ENCODE measurements at regions not wholly inside any gene's neighbourhood (a gene's known extent, or its start where the extent isn't known, plus 50 kb on each side); places are given as distances from the start of the nearest gene placed in this dataset.

DNA sequence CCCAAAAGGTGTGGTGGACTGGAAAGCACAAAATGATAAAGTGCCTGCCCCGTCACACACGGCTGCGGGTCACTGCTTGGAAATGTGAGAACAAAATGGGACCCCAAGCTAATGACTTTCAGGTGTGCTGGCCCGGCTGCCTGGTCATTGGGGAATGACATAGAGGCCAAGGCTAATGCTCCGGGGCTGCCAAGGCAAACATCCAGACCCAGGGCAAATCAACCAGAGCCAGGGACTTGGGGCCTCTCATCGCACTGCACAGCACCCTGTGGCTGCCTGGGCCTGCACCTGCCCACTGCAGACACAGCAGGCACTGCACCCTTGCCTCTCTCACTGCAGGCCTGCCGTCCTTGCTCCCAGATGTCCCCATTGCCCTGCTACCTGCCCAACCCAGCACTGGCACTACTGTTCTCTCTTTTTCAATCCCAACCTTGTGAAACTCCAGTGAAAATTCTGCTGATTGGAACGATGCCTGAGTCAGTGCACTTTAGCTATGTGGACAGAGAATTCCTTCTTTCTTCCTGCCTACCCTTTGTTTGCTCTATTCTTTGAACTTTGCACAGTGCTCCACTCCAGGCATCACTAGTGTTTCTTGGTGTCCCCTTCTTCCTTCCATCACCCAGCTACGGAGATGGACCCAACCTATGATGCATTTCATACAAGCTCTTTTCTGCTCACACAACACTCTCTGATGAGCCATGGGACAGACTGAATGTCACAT is 849.5 kb downstream of the MAFB start:
- DNase-seq, result no peak

DNA sequence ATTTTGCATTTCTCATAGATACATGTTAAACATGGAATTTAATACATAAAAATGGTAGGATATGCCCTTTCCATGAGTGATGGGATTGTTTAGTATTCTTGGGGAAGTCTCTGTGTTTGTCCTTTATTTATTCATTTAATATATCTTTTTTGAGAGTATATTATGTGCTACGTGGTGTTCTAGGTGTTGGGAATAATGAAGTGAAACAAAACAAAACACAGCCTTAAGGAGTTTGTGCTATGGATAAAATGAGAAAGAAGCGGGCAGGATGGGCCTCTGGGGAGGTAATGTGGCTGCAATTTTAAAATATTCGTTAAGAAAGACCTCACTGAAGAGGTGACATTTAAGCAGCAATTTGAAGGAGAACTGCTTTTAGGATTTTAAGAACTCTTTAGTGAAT is 851.5 kb downstream of the MAFB start:
- DNase-seq, result no peak

DNA sequence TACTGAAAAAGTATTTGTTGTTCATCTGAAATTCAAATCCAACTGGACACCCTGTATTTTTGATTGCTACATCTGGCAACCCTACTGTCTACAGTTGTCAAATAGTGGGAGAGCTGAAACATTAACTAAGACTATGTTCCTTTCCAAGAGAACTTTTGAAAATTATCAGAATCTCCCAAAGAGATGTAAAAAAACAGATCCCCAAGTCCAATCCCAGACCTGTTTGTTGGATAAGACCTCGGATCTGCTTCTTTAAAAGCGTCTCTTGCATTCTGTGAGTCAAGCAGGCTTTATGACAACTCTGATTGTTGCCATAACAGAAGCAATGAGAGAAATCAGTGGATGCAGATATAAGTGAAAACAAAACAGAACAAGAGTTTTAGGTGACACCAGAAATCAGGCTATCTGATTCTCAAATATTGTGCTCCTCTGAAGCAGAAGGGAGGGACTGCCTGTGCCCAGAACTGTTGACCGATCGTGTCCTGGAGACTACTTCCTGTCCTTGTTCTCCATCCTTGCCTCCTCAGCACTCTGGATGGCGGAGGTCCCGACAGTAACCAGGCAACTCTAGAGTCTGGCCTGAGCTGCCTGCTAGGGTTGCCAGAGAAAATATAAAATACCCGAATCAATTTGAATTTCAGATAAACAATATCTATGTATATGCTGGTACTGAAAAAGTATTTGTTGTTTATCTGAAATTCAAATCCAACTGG is 853.8 kb downstream of the MAFB start:
- DNase-seq, result peak in 2 of 58 donors; percentile 12 to 13

DNA sequence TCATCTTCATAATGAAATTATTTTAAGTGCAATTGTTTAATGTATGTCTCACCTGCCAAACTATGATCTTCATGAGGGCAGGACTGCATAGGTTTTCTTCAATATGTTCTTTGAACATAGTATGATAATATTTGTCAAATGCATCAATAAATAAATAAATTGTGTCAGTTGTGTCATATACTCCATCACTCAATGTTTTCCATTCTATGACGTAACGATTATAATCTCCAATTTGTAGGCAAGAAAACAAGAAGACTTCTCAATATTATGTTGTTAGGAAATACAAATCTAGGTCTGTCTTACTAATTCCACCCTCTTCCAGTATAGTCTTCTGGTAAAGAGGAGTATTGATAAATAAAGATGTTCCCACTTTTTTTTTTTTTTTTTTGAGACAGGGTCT is 858.1 kb downstream of the MAFB start:
- DNase-seq, result no peak

DNA sequence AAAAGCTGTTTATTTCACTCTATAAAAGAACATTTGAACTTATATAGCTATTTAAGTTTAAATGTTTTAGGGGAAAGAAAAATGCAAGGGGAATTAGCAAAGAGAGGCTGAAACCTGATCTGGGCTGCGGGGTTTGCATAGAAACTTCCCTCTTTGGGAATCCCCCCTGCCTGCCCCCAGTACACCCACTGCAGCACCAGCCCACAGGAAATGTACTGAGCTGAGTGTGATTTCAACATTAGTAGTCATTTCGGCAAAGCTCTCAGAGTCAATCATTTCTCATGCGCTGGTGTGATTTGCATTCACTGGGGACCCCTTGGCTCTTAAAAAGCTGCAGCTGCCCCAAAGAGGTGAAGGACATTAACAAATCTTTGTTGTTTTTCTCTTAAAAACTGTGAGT is 859.4 kb downstream of the MAFB start:
- DNase-seq, result no peak

DNA sequence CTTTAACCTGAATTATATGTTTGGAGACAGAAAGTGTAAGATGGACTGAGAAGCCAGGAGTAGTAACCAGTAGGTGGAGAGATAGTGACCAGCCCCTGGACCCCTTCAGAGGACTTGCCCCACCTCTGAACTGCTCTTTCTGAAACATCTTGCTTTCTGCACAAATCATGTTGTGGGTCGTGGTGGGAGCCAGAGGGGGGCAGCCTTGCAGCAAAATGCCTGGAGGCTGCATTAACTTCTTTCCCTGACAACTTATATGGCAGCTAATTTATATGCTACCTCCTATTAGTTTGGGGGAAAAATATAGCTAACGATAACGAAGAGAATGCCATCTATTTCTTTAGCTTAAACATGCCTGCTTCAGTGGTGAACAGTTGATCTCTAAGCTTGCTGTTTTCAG is 859.8 kb downstream of the MAFB start:
- peak in 1 of 58 donors; percentile 7 for DNase-seq

DNA sequence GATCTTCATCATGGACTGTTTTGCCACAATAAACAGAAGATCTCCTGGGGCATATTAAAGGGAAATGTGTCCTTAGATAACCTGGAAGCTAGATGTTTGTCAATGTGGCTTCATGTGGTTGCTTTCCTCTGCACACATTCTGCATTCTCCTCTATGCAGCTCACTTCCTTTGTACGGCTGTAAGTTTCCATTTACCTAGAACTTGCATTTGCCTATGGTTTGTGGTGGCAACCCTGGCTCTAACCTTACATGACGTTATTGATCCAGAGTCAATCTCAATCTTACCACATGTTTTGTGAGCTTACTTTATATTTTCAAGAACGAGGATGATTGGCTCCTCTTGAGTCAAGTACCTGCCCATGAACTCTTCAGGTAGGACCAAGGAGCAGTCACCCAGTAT is 863.1 kb downstream of the MAFB start:
- no peak for DNase-seq

DNA sequence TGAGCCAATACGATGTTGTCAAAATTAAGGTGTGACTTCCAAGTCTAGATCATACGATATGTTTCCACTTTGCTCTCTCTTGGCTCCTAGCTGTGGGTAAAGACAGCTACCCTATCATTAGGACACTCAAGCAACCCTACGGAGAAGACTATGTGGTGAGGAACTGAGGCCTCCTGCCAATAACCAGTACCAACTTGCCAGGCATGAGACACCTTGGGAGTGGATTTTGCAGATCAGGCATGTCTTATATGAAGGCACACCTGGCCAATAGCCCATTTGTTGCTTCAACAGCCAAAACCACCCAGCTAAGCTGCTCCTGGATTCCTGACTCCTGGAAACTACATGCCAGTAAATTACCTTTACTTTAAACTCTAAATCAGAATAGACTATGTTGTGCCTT is 863.4 kb downstream of the DHX35 start:
- no peak for DNase-seq

DNA sequence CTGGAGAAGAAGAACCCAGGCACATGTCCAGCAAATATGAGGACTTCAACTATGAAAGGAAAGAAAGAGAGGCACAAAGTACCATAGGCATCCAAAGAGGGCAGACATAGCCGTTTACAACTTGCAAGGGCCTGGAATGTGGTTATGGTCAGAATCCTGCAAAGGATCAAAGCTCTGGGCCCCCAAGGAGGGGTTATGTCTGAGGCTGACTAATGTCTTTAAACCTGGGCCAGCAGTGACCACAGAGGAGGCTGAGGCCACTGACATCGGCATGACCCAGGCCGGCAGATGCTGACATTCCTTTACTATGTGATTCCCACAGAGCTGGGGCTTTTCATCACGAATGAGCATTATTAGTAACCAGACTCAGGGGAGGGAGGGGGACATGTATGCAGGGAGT is 861.1 kb downstream of the DHX35 start:
- DNase-seq, result no peak

DNA sequence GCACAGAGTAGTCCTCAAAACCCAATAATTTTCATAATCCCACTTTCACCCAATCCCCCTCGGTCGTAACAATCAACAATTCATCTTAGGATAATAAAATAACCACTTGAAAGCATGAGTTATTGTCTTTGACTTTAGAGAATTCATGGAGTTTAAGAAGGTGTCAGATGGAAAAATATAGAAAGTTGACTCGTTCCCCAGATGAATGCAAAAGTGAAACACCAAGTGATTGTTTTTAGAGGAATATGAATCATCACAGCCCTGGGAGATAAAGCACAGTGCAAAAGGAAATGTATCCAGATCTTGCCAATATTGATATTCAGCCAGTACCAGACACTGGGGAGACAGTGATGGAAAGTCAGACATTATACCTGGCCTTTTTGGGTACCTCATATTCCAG is 860.5 kb downstream of the DHX35 start:
- no peak for DNase-seq

DNA sequence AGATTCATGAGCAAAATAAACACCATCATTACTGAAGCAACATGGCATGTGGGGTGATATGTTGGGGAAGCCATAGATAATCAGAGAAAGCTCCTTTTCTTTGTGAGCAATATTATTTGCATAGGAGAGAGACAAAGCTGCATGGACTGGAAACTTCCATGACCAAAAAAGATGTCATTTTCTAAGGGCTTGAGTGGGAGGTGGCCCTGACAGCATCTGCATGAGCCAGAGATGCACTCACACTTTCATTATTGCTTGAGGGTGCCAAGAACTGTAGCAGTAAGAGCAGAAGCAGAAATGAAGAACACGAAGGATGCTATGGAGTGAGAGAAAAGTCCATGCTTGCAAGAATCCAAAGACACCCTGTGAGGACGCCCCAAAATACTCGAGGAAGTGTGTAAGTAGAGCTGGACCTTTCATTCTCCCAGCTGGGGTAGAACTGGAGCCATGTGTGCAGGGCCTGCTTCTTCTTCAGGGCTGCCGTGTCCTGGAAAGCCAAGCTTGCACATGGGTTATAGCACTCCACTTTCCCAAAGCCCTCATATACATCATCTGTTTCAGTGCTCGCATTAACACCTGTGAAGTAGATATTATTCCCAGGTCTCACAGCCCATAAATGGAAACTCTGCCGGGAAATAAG is 851.2 kb downstream of the DHX35 start:
- DNase-seq, result no peak

DNA sequence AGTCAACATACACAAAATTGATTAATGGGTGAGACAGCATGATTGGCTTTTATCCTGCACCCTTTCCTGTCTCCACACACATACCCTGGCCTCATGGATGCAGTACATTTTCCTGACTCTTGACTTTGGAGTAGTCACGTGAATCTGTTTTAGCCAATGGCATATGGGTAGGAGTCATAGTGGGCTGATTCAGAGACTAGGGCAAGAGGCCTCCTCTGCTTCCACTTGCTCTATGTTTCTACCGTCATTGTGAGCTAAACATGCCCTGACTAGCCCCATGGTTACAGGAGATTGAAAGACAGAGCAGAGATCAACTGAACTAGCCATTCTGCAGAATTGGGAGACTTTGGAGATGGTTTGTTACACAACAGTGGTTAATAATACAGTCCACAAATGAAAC is 850.0 kb downstream of the DHX35 start:
- DNase-seq, result no peak

DNA sequence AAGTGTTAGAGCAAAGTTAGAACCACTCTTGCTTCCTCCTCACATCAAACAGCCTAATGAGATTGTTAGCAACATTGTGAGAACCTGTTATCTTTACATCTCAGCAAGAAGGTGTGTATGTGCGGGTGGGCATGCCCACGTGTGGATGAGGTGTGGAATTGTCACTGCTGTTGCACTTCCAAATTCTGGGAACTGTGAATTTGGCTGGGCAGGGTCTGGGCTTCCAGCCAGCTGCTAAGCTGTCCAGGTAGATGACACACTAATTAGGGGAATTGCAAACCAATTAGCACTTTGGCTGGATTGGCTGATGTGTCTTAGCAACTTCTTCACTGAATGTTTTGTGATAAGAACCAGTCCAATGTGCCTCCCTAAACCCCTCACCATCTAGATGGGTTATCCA is 848.2 kb downstream of the DHX35 start:
- DNase-seq, result no peak

DNA sequence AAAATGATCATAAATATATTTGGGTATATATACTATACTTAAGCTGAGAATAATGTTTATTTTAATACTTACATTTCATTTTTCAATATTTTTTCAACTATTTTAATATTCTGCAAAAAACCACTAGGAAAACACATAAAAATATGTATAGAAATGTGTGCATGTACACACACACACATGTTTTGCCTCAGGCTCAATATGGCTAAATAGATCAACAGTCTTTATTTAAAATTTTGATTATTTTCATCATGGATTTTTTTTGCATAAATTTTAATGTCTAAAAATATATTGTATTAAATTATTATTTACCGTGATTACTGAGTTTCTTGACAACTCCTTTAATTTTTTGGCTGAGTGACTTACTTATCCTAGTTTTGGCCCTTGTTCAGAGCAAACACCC is 846.5 kb downstream of the DHX35 start:
- no peak for DNase-seq

DNA sequence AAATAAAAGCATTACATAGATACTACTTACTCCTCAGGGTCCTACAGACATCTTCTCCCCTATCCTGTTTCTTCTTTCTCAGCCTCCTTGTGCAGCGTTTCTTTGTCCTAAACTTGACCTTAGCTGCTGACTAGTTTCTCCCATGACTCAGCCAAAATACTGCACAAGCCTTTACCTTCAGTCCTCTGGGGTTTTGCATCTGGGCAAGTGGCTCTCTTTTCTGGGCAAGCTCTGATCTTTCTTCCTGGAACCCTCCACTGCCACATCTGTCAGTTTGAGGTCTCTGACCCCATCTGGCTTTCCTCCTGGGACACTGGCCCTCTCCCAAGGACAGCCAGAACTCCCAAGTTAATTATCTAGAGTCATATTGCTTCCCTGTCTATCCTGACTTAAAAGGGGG is 838.4 kb downstream of the DHX35 start:
- peak in 1 of 58 donors; percentile 1 for DNase-seq

DNA sequence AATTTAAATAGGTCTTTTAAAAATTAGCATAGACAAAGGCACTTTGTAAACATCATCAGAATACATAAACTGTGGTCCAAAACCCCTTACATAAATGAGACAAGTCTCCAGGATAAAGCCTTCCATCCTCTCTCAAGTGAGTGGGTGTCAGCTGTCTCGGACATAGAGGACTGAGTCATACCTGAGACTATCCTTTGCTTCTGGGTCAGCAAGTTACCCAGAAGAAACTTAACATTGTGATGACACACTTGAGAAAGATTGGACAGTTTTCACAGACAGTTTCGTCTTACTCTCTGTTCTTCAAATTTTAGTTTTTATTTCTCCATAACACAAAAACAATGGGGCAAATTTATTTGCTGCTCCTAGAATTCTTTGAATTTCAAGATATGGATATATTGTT is 838.0 kb downstream of the DHX35 start:
- no peak for DNase-seq

DNA sequence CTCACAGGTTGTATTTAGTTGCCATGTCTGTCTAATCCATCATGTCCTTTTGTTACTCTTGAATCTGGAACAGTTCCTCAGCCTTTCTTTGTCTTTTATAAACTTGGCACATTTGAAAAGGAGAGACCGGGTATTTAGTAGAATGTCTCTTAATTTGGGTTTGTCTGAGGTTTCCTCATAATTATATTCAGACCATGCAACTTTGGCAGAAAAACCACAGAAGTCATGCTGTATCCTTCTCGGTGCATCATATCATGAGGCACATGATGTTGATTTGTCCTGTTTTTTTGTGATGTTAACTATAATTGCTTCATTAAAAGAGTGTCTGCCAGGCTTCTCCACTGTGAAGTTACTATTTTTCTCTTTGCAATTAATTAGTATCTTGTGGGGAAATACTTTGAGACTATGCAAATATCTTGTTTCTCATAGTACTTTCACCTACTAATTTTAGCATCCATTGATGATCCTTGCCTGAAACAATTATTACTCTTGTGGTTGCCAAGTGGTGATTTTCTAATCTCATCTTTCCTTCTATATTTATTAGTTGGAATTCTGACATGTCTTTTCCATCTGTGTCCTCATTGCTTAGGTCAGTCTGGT is 837.3 kb downstream of the DHX35 start:
- DNase-seq, result no peak

DNA sequence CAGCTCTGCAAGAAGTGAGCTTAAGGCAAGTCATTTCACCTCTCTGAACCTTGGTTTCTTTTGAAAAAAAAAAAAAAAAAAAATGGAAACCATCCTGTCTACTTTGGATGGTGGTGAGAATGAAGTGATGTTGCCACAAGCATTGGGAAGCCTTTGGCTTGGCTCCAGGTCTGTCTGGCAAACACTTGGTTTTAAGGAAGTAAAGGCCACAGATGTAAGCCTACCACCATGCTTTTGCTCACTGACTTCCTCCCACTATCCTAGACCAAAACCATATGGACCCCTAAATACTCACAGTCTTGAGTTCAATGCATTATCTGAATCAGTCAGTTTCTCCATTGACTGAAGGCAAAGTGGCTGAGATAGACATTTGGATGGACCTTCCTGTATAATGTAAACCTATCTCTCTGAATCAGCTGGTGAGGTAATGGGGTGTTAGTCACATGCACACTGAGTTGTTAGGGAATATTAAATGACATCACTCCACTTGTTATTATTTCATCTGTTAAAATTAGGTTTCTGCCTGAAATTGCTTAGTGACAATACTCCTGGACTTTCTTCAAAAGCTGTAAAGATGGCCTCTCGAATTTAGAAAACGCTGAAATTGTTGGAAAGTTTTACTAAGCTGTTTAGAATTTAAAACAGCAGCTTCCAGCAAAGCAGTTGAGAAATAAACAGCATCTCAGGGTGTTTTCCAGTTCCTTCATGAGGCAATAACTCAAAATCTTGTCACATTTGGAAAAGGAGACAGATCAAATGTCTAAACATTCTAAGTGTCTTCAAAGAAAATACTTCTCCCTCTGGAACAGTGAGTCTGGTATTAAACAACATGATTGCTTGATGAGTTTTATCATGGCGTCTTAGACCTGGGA is 833.5 kb downstream of the DHX35 start:
- no peak for DNase-seq

DNA sequence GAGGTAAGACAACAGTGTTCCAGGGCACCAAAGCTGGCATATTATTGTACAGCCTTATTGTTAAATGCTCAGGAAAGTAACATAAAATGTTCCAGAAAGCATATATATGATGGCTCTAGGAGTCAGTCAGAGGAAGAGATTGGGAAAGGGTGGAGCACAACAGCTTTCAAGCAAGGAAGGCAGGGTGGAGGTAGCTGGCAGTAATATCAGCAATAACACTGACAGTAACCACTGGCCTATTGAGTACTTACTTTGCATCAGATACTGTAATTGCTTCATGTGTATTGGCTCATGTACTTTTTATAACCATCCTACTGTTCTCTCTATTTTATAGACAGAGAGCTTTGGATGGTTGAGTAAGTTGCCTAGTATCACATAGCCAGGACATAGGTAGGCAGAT is 830.2 kb downstream of the DHX35 start:
- no peak for DNase-seq

DNA sequence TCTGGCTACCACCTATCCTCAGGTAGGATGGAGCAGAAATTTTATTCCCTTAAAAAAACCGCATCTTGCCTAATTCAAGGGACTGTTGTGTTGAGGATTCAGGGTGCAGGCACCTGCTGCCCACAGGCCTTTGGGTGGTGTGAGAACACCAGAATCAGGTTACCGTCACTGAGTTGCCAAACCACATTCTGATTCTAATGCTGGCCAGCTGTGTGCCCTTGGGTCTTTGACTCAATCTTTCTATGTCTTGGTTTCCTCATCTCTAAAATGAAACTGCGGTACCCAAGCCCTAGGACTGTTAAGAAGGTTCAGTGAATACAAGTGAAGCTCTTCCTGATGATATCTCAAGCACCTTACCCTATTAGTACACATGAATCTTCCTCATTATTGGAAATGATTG is 827.3 kb downstream of the DHX35 start:
- DNase-seq, result no peak

DNA sequence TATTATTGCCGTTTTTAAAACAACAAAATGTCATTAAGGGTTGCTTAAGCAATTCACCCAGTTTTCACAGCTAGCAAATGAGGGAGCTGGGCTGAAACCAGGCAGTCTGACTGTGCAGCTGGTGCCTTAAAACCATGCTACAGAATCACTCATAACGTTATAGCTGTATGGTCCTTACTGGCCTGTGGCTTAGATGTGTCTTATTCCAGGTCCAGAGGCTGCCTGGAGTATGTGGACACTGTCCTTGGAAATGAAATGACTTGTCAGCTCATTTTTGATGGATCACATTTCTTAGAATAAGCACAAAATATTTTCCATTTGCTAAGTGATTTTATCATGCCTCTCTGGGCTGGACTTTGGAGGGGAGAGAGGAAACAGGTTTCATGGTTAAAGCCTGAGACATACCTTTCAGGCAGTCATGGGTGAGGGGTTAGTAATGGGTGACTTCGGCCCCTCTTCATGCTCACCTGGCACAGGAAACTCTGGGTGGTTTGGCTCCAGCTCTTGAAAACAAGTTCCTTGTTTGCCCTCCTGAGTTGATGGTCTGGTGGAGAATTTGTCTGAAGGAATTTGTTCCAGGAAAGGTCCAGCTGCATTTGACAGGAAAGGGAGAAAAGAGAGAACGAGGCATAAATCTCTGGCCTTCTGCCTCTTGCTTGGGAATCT is 823.2 kb downstream of the DHX35 start:
- no peak for DNase-seq
